SKM-1 treated with dmso at 0.1 percent for 144 hours (cell line): ENCODE measurements at regions not wholly inside any gene's neighbourhood (a gene's known extent, or its start where the extent isn't known, plus 50 kb on each side); places are given as distances from the start of the nearest gene placed in this dataset.

Source experiments
- DNase-seq: peaks from one replicate; lab custom pipeline; 2025; ENCODE audit not compliant: unreplicated experiment; lab: John Stamatoyannopoulos, UW

DNA sequence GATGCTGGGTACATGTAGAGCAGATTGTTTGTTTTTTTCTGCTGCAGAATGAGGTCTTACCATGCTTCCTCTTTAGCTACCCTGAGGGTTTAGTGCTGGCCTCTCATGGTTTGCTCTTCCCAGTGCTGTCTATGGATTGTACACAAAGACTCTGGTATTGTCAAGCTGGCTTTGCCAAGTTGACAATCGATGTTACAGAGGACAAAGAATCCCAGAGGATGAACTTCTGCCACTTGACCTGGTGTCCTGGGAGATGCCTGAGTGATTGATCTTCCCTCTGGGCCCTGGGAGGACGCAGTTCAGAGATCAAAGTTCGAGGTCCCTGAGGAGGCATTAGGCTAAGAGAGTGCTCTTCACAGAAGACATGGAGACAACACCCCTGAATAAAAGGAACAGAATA is 865.4 kb downstream of the CCSER2 start:
- DNase-seq: no peak

DNA sequence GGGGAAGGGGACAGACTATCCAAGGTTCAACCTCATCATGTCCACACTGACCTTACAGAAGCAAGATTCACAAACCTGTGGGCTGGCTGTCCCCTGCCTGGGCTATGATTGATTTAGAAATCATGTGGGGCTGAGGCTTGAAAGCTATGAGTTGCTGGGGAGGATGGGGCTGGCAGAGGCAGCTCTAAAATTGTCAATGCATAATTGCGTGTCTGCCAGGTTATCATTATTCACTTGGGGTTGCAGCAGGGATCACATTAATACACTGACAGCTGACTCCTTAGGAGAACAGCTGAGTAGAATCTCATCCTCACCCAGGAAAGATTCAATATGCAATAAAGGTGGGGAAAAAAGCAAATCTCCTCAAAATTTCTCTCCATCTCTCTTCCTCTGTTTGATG is 866.3 kb downstream of the CCSER2 start:
- no peak for DNase-seq

GRCh38 chr10:85195596-85195995 is 867.2 kb downstream of the CCSER2 start:
- no peak for DNase-seq

DNA sequence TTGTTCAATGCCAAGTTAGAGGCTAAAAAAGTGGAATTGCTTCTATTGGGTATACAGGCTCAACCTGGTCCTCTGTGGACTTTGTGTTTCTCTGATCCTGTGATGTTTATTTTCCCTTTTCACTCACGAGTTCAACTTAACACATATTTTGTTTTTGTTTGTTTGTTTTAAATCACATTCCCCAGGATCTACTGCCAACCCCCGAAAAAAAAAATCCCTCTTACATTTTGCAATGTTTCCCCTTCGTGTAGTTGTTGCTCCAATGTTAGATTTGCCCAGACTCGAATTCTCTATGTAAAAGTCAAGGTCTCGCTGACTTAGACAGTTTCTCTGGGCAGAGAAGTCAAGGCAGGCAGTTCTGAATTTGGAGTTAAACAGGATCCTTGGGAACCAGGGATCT is 876.4 kb downstream of the CCSER2 start:
- no peak for DNase-seq

- DNase-seq: no peak
Measured at GRCh38 chr10:85212526-85212925, 884.1 kb downstream of the CCSER2 start.

- DNase-seq: no peak
Measured at GRCh38 chr10:85213493-85213892, 885.1 kb downstream of the CCSER2 start.

GRCh38 chr10:85222300-85222699 is 893.9 kb downstream of the CCSER2 start:
- no peak for DNase-seq

DNA sequence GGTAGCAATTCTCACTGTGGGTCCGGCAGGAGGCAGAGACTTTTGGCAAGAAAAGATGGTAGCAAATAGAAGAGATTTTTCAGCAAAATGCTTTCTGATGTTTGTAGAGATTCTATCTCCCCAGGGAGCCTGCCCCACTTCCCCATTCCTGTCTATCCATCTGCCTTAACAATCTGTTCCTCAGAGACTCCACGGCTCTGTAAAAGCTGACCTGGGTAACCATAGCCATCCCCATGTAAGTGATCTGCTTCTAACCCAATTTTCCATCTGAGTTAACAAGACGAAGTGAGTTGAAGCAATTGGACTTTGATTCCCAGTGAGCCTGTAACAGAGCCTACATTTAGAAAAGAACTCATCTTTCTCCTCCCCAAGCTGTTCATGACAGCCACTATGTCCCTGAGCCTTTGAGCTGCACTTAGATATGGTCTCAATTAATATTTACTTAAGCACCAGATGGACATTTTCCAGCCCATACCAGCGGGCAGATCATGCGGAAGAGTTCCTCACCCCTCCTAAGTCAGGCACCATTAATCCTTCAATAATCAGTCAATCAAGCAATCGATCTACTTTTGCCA is 896.1 kb downstream of the CCSER2 start:
- no peak for DNase-seq

- no peak for DNase-seq
Measured at GRCh38 chr10:85225311-85225710, 896.9 kb downstream of the CCSER2 start.

- no peak for DNase-seq
Measured at GRCh38 chr10:85226596-85226995, 898.2 kb downstream of the CCSER2 start.

DNA sequence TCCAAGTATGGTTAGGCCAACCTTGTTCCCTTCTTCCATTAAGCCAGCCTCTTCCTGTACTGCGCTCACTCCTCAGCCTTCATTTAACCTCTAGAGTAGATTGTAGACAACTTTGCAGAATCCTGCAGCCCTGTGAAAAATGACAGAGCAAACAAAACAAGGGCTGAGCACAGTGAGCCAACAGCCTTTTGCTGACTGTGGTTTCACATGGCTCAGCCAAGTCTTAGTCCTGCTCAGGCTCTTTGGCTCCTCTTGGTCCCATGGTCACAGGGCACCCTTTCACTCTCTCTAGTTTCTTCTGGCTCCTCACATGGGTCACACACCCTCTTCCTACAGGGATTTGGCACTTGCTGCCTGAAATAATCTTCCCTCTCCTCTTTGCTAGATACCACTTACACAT is 900.3 kb downstream of the CCSER2 start:
- no peak for DNase-seq

- no peak for DNase-seq
Measured at GRCh38 chr10:85231534-85232270, 903.3 kb downstream of the CCSER2 start.

- no peak for DNase-seq
Measured at GRCh38 chr10:85235258-85235657, 906.9 kb downstream of the CCSER2 start.

- no peak for DNase-seq
Measured at GRCh38 chr10:85238676-85239075, 910.3 kb downstream of the CCSER2 start.

- no peak for DNase-seq
Measured at GRCh38 chr10:85250304-85250703, 921.9 kb downstream of the CCSER2 start.

DNA sequence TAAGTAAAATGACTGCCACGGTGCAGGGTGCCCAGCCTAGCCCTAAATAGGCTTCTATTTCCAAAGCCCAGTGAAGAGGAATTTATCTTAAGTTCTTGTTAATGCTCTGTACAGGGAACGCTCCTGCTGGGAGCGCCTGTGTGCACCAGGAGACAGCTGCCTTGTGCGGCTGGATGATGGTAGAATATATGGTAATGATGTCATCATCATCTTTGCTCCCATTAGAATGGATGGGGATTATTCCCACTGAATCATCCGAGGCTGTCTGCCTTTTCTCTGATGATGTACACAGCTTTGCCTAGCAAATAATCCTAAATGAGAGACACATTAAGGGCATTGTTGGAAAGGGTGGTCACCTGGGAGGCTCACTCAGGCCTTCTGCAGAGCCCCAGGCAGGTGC is 928.1 kb downstream of the CCSER2 start:
- DNase-seq: no peak

GRCh38 chr10:85259908-85260307 is 931.5 kb downstream of the CCSER2 start:
- no peak for DNase-seq

DNA sequence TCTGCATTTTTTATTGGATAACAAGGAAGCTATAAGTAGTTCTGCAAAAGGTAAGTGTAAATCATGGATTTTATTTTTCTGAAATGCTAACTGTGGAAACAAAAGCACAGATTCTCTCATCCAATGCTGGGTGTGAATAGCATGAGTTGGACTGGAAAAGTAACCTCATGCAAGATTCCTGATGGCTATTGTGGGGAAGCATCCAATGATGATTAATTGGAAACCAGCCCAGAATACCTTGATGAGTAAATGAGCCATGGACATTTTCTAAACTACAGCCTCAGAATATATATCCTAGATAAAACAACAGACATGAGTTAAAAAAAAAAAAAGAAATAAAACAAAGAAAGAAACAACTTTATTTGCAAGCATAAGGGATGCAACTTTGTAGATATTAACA is 934.6 kb downstream of the CCSER2 start:
- DNase-seq: no peak

GRCh38 chr10:85265121-85265520 is 936.7 kb downstream of the CCSER2 start:
- no peak for DNase-seq

- no peak for DNase-seq
Measured at GRCh38 chr10:85266808-85267207, 938.4 kb downstream of the CCSER2 start.

DNA sequence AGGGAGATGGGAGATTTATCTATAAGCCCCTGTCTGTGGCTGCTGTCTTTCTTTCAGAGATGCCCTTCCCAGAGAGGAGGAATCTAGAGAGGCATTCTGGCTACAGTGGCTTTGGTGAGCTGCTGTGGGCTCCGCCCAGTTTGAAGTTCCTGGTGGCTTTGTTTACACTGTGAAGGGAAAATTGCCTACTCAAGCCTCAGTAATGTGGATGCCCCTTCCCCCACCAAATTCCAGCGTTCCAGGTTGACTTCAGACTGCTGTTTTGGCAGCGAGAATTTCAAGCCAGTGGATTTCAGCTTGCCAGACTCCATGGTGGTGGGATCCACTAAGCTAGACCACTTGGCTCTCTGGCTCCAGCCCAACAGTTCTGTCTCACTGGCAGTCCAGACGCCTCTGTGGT is 951.6 kb downstream of the CCSER2 start:
- DNase-seq: no peak

GRCh38 chr10:85284778-85285770 is 956.7 kb downstream of the CCSER2 start:
- no peak for DNase-seq
